C4-2B (cell line): ENCODE measurements at regions not wholly inside any gene's neighbourhood (a gene's known extent, or its start where the extent isn't known, plus 50 kb on each side); places are given as distances from the start of the nearest gene placed in this dataset.

Experiments used
- CTCF ChIP-seq: fragments of 450-650 bp; conservative IDR thresholded peaks from 2 replicates; pipeline ENCODE4 v1.5.1; 2017; ENCODE audit warnings: mild to moderate bottlenecking
- ZFX ChIP-seq: fragments of 450-650 bp; IDR thresholded peaks from 2 replicates; pipeline ENCODE4 v1.6.1; 2017

GRCh38 chr2:173557497-173557896 is 202.8 kb downstream of the CDCA7 start:
- TF ChIP-seq CTCF: no peak
- no peak for TF ChIP-seq ZFX
